Kidney capillary endothelial cell (primary cell): ENCODE measurements at regions not wholly inside any gene's neighbourhood (a gene's known extent, or its start where the extent isn't known, plus 50 kb on each side); places are given as distances from the start of the nearest gene placed in this dataset.
A peak's percentile ranks its signal among the peaks of the same experiment; 100 is the strongest.

Source experiments
- DNase-seq: peaks from one replicate; pipeline ENCODE4 v3.0.0-alpha.2; 2018; ENCODE audit warnings: low spot score

- no peak for DNase-seq
Measured at GRCh38 chr11:29310725-29311342, 706.0 kb downstream of the KCNA4 start.

GRCh38 chr11:29309992-29310391 lies 706.8 kb downstream of the KCNA4 start:
- no peak for DNase-seq

- DNase-seq = no peak
Measured at GRCh38 chr11:29306527-29306926, 710.3 kb downstream of the KCNA4 start.

- DNase-seq = no peak
Measured at GRCh38 chr11:29305456-29306232, 711.2 kb downstream of the KCNA4 start.

GRCh38 chr11:29300420-29300819 lies 716.4 kb downstream of the KCNA4 start:
- DNase-seq = no peak

- no peak for DNase-seq
Measured at GRCh38 chr11:29296680-29297079, 720.1 kb downstream of the KCNA4 start.

GRCh38 chr11:29293825-29294224 lies 723.0 kb downstream of the KCNA4 start:
- DNase-seq = no peak

- peak; percentile 17 for DNase-seq
Measured at GRCh38 chr11:29282088-29282487, 734.7 kb downstream of the KCNA4 start.

GRCh38 chr11:29281271-29281777 lies 735.5 kb downstream of the KCNA4 start:
- no peak for DNase-seq

GRCh38 chr11:29280452-29280851 lies 736.4 kb downstream of the KCNA4 start:
- no peak for DNase-seq

- no peak for DNase-seq
Measured at GRCh38 chr11:29279716-29280115, 737.1 kb downstream of the KCNA4 start.

- DNase-seq = no peak
Measured at GRCh38 chr11:29272019-29272654, 744.7 kb downstream of the KCNA4 start.

GRCh38 chr11:29271616-29272015 lies 745.2 kb downstream of the KCNA4 start:
- no peak for DNase-seq

- DNase-seq = no peak
Measured at GRCh38 chr11:29268733-29269132, 748.1 kb downstream of the KCNA4 start.

- no peak for DNase-seq
Measured at GRCh38 chr11:29265792-29266191, 751.0 kb downstream of the KCNA4 start.

GRCh38 chr11:29265381-29265780 lies 751.4 kb downstream of the KCNA4 start:
- no peak for DNase-seq

GRCh38 chr11:29263971-29264682 lies 752.7 kb downstream of the KCNA4 start:
- DNase-seq = no peak

GRCh38 chr11:29261831-29262230 lies 755.0 kb downstream of the KCNA4 start:
- DNase-seq = no peak

GRCh38 chr11:29260939-29261705 lies 755.7 kb downstream of the KCNA4 start:
- no peak for DNase-seq

- no peak for DNase-seq
Measured at GRCh38 chr11:29258411-29258810, 758.4 kb downstream of the KCNA4 start.

GRCh38 chr11:29256580-29256979 lies 760.2 kb downstream of the KCNA4 start:
- no peak for DNase-seq

- DNase-seq = no peak
Measured at GRCh38 chr11:29255401-29255800, 761.4 kb downstream of the KCNA4 start.
